HG02852 (cell line): ENCODE measurements at regions not wholly inside any gene's neighbourhood (a gene's known extent, or its start where the extent isn't known, plus 50 kb on each side); places are given as distances from the start of the nearest gene placed in this dataset.
"Not testable (repeated sequence)": the region's sequence is repeated elsewhere in the genome, so short reads cannot be mapped to it uniquely, and the experiment has no call there.

Experiments used
- ATAC-seq: cut with Tn5 transposase; IDR thresholded peaks from one replicate; pipeline ENCODE4 v1.9.1; 2021; ENCODE audit warnings: mild to moderate bottlenecking, moderate library complexity; ENCODE audit not compliant: unreplicated experiment

- ATAC-seq = no peak
These were observed 514.7 kb upstream of the KCND2 start for GRCh38 chr7:119758254-119758653.

- ATAC-seq = no peak
These were observed 511.2 kb upstream of the KCND2 start for GRCh38 chr7:119761776-119762175.

DNA sequence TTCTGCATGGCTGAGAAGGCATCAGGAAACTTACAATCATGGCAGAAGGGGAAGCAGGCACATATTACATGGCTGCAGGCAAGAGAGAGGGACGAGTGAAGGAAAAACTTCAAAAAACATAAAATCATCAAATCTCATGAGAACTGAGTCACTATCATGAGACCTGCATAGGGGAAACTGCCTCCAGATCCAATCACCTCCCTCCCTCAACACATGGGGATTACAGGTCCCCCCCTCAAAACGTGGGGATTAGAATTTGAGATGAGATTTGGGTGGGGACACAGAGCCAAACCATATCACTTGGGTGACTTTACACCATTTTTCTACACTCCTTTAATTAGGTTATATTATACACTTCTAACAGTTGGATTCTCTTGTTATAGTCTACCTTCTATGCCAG is 490.7 kb upstream of the KCND2 start:
- ATAC-seq = no peak

GRCh38 chr7:119783799-119784198 is 489.2 kb upstream of the KCND2 start:
- ATAC-seq = no peak

GRCh38 chr7:119802147-119802546 is 470.8 kb upstream of the KCND2 start:
- ATAC-seq = no peak

- ATAC-seq = no peak
These were observed 447.8 kb upstream of the KCND2 start for GRCh38 chr7:119825091-119825655.

DNA sequence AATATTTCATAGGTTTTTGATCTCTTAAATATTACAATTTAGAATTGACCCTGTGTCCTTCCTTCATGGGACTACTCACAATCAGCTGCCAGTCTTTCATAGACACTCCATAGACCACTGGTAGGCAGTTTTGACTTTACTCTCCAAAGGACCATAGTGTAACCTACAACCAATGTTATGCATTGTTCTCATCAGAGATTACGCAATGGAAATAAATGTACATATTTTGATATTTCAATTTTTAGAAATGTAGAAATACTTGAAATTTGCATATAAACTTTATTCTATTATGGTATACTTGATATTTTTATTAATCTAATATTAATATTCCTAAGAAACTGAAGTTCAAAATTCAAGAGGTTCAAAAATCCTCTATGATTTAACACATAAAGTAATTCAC is 446.4 kb upstream of the KCND2 start:
- no peak for ATAC-seq

- ATAC-seq = no peak
These were observed 434.5 kb upstream of the KCND2 start for GRCh38 chr7:119838444-119838843.

- ATAC-seq = no peak
These were observed 430.6 kb upstream of the KCND2 start for GRCh38 chr7:119842337-119842736.

- ATAC-seq = no peak
These were observed 430.2 kb upstream of the KCND2 start for GRCh38 chr7:119842786-119843185.

DNA sequence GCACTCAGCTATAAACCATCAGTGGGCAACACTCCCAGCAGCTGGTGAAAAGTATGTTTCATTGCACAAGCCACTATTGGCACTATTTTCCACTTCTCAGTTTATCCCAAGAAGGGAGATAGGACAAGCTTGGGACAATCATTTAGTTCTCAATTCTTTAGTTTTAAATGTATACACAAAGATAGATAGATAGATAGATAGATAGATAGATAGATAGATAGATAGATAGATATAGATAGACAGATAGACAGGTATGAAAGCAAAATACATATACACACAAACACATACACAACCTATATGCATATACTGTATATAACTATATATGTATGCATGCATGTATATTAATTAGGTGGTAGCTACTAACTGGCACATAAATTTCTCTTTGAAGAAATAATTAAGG is 411.6 kb upstream of the KCND2 start:
- no peak for ATAC-seq

GRCh38 chr7:119868387-119868786 is 404.6 kb upstream of the KCND2 start:
- no peak for ATAC-seq

DNA sequence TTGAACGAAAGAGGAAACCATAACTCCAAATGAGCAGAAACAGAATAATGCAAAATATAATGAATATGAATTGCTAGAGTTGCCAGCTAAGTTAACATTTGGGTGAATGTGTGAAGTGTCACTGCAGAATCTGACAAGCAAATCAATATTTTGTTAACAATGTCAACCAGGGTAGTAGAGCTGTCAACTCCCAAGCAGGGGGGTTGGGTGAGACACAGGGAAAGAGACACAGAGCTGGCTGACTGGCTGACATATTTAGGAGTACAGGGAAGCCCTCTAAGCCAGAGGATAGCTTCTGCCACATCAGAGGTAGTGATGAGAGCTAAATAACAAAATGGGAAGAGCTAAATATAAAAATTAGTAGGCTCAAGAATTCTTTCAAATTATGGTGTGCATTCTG is 393.1 kb upstream of the KCND2 start:
- ATAC-seq = no peak

DNA sequence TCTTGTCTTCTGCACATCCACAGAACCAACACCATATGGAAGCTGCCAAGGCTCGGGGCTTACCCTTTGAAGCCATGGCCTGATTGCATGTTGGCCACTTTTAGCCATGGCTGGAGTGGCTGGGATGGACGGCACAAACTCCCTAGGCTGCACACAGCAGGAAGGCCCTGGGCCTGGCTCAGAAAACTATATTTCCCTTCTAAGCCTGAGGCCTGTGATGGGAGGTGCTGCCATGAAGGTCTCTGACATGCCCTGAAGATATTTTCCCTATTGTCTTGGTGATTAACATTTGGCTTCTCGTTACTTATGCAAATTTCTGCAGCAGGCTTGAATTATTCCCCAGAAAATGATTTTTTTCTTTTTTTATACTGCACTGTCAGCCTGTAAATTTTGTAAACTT is 387.0 kb upstream of the KCND2 start:
- ATAC-seq = no peak

- ATAC-seq = not testable (repeated sequence)
These were observed 386.4 kb upstream of the KCND2 start for GRCh38 chr7:119886525-119886924.

DNA sequence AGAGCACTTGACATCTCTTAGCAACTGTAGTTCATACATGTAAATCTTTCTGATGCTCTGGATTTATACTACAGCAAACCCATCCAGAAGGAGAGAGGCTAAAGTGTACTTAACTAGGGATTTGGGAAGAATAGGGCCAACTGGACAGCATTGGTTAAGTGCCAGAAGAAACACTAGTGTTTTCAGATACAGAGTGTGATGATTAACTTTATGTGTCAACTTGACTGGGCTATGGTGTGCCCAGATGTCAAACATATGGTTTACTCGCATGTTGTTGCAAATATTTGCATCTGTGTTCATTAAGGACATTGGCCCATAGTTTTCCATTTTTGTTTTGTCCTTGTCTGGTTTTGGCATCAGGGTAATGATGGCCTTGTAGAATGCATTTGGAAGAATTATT is 384.7 kb upstream of the KCND2 start:
- no peak for ATAC-seq

GRCh38 chr7:119890631-119891030 is 382.3 kb upstream of the KCND2 start:
- ATAC-seq = no peak

GRCh38 chr7:119895320-119895719 is 377.7 kb upstream of the KCND2 start:
- ATAC-seq = no peak

GRCh38 chr7:119896386-119896785 is 376.6 kb upstream of the KCND2 start:
- ATAC-seq = no peak

- ATAC-seq = no peak
These were observed 371.8 kb upstream of the KCND2 start for GRCh38 chr7:119900996-119901672.

GRCh38 chr7:119903085-119903484 is 369.9 kb upstream of the KCND2 start:
- ATAC-seq = no peak

- no peak for ATAC-seq
These were observed 367.5 kb upstream of the KCND2 start for GRCh38 chr7:119905495-119905894.

DNA sequence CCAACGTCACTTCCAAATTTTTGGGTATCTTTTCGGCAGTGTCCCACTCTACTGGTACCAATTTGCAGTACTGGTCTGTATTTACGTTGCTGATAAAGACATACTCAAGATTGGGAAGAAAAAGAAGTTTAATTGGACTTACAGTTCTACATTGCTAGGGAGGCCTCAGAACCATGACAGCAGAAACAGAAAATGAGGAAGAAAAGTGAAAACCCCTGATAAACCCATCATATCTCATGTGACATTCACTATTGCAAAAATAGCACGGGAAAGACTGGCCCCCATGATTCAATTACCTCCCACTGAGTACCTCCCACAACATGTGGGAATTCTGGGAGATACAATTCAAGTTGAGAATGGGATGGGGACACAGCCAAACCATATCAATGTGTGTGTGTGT is 364.0 kb upstream of the KCND2 start:
- ATAC-seq = no peak
